NCI-H748 treated with DMSO at 0.1 percent for 48 hours (cell line): ENCODE measurements at regions not wholly inside any gene's neighbourhood (a gene's known extent, or its start where the extent isn't known, plus 50 kb on each side); places are given as distances from the start of the nearest gene placed in this dataset.

Experiments used
- DNase-seq: peaks from one replicate; lab custom pipeline; 2025; lab: John Stamatoyannopoulos, UW

GRCh38 chr4:111718763-111719559 is 426.3 kb upstream of the FAM241A start:
- no peak for DNase-seq

GRCh38 chr4:111720866-111721265 is 424.4 kb upstream of the FAM241A start:
- DNase-seq, result no peak

GRCh38 chr4:111722213-111722720 is 423.0 kb upstream of the FAM241A start:
- no peak for DNase-seq

GRCh38 chr4:111736516-111736915 is 408.7 kb upstream of the FAM241A start:
- no peak for DNase-seq

- DNase-seq, result no peak
Measured at GRCh38 chr4:111744847-111745246, 400.4 kb upstream of the FAM241A start.

- no peak for DNase-seq
Measured at GRCh38 chr4:111748157-111748556, 397.1 kb upstream of the FAM241A start.

- no peak for DNase-seq
Measured at GRCh38 chr4:111754003-111754402, 391.3 kb upstream of the FAM241A start.

- no peak for DNase-seq
Measured at GRCh38 chr4:111755571-111755970, 389.7 kb upstream of the FAM241A start.

GRCh38 chr4:111761531-111761930 is 383.7 kb upstream of the FAM241A start:
- DNase-seq, result no peak

- no peak for DNase-seq
Measured at GRCh38 chr4:111770514-111770913, 374.7 kb upstream of the FAM241A start.

- no peak for DNase-seq
Measured at GRCh38 chr4:111773858-111774257, 371.4 kb upstream of the FAM241A start.

GRCh38 chr4:111775556-111776297 is 369.5 kb upstream of the FAM241A start:
- no peak for DNase-seq

- DNase-seq, result no peak
Measured at GRCh38 chr4:111776561-111776960, 368.7 kb upstream of the FAM241A start.

- DNase-seq, result no peak
Measured at GRCh38 chr4:111778543-111778942, 366.7 kb upstream of the FAM241A start.

GRCh38 chr4:111780965-111781364 is 364.3 kb upstream of the FAM241A start:
- no peak for DNase-seq

- no peak for DNase-seq
Measured at GRCh38 chr4:111781611-111782010, 363.6 kb upstream of the FAM241A start.

GRCh38 chr4:111788099-111788498 is 357.2 kb upstream of the FAM241A start:
- no peak for DNase-seq

GRCh38 chr4:111789901-111790640 is 355.2 kb upstream of the FAM241A start:
- DNase-seq, result no peak

- DNase-seq, result no peak
Measured at GRCh38 chr4:111792632-111793031, 352.6 kb upstream of the FAM241A start.

GRCh38 chr4:111793433-111794091 is 351.7 kb upstream of the FAM241A start:
- no peak for DNase-seq

- no peak for DNase-seq
Measured at GRCh38 chr4:111797455-111798163, 347.6 kb upstream of the FAM241A start.
